H1 (cell line): ENCODE measurements at regions not wholly inside any gene's neighbourhood (a gene's known extent, or its start where the extent isn't known, plus 50 kb on each side); places are given as distances from the start of the nearest gene placed in this dataset.

Experiments used
- CTCF ChIA-PET: fragments of 300-600 bp; sonication (Branson Sonifier 250); formaldehyde crosslinking; loops from one replicate; lab custom pipeline; 2021; ENCODE audit not compliant: partially characterized antibody; lab: Charles Lee
- POLR2A ChIA-PET: fragments of 300-600 bp; sonication (Branson Sonifier 250); formaldehyde crosslinking; loops from one replicate; lab custom pipeline; 2021; ENCODE audit warnings: inconsistent platforms; ENCODE audit not compliant: partially characterized antibody; lab: Charles Lee
- DNase-seq, 2 experiments: peaks; one replicate each; pipeline versions ENCODE4 v3.0.0 to v3.0.0-alpha.2; 2010 to 2022; ENCODE audit warnings: low spot score in 2 of 2, low read depth in 1 of 2, mixed read lengths in 1 of 2
- FAIRE-seq: peaks from 2 replicates; lab custom pipeline; 2011; peaks lifted over from hg19 to GRCh38; lab: Jason Lieb, UNC
- H2AFZ ChIP-seq: 2 replicates; pipeline ENCODE4 v1.8.1; 2012; ENCODE audit warnings: low read length, inconsistent platforms
- H2AK5ac ChIP-seq: 2 replicates; pipeline ENCODE4 v1.6.1; 2013; ENCODE audit warnings: low read depth, low read length
- H2BK120ac ChIP-seq: replicated peaks from 2 replicates; pipeline ENCODE3; 2013; ENCODE audit warnings: low read depth, low read length, inconsistent platforms
- H2BK12ac ChIP-seq: 2 replicates; pipeline ENCODE4 v1.6.1; 2013; ENCODE audit warnings: low read depth, low read length
- H2BK15ac ChIP-seq: 2 replicates; pipeline ENCODE4 v1.6.1; 2013; ENCODE audit warnings: low read length
- H2BK20ac ChIP-seq: 2 replicates; pipeline ENCODE4 v1.6.1; 2013; ENCODE audit warnings: low read length
- H2BK5ac ChIP-seq: 2 replicates; pipeline ENCODE4 v1.6.1; 2013; ENCODE audit warnings: low read depth, low read length
- H3K14ac ChIP-seq: 2 replicates; pipeline ENCODE4 v1.6.1; 2013; ENCODE audit warnings: inconsistent platforms; ENCODE audit not compliant: insufficient read length
- H3K18ac ChIP-seq: 2 replicates; pipeline ENCODE4 v1.6.1; 2013; ENCODE audit warnings: low read length; ENCODE audit errors: extremely low read depth
- H3K23ac ChIP-seq: 2 replicates; pipeline ENCODE4 v1.6.1; 2013; ENCODE audit warnings: inconsistent platforms; ENCODE audit not compliant: insufficient read length
- H3K23me2 ChIP-seq: 2 replicates; pipeline ENCODE4 v1.6.1; 2013; ENCODE audit warnings: low read depth, low read length
- H3K27ac ChIP-seq: 2 replicates; pipeline ENCODE4 v1.6.1; 2011; ENCODE audit warnings: low read depth, low read length, inconsistent platforms
- H3K27me3 ChIP-seq, 4 experiments: replicated peaks in 1 of 4; 1 replicate in 1 of 4; 2 replicates in 3 of 4; pipeline versions ENCODE4 v1.6.1 to v1.8.1; 2011 to 2013; ENCODE audit warnings: low read length in 3 of 4, mild to moderate bottlenecking in 3 of 4, inconsistent platforms in 2 of 4, mixed read lengths in 2 of 4, moderate library complexity in 1 of 4; ENCODE audit not compliant: control insufficient read depth in 3 of 4, insufficient read depth in 3 of 4; ENCODE audit errors: extremely low read depth in 1 of 4
- H3K36me3 ChIP-seq, 4 experiments: 2 replicates each; pipeline versions ENCODE4 v1.6.1 to v1.8.1; 2011 to 2013; ENCODE audit warnings: mild to moderate bottlenecking in 4 of 4, low read length in 3 of 4, moderate library complexity in 2 of 4, control low read depth in 1 of 4, inconsistent platforms in 1 of 4; ENCODE audit not compliant: insufficient read depth in 4 of 4, control insufficient read depth in 2 of 4
- H3K4ac ChIP-seq: replicated peaks from 2 replicates; pipeline ENCODE3; 2013; ENCODE audit warnings: low read length, low read depth, mixed read lengths, inconsistent platforms; ENCODE audit not compliant: insufficient read length
- H3K4me1 ChIP-seq, 4 experiments: replicated peaks in 1 of 4; 1 replicate in 1 of 4; 2 replicates in 3 of 4; pipeline versions ENCODE4 v1.6.1 to v1.8.1; 2011 to 2013; ENCODE audit warnings: low read length in 3 of 4, inconsistent platforms in 2 of 4, mixed read lengths in 1 of 4; ENCODE audit not compliant: insufficient read depth in 4 of 4, control insufficient read depth in 3 of 4
- H3K4me2 ChIP-seq, 2 experiments: 2 replicates each; pipeline versions ENCODE4 v1.6.1 to v1.8.1; 2011 to 2013; ENCODE audit warnings: low read depth in 2 of 2, low read length in 2 of 2, control low read depth in 1 of 2, inconsistent platforms in 1 of 2, mild to moderate bottlenecking in 1 of 2; ENCODE audit not compliant: insufficient read depth in 1 of 2
- H3K4me3 ChIP-seq, 4 experiments: fragments of 200-600, 300-600 bp in 1 of 4; sonication (generic), shearing (Covaris generic), sonication (Bioruptor Twin) in 1 of 4; 2 replicates each; pipeline versions ENCODE4 v1.5.1 to v1.8.1; 2011 to 2016; ENCODE audit warnings: low read length in 4 of 4, low read depth in 3 of 4, control low read depth in 2 of 4, inconsistent platforms in 2 of 4, mild to moderate bottlenecking in 2 of 4, mixed read lengths in 1 of 4, moderate library complexity in 1 of 4; ENCODE audit not compliant: insufficient read depth in 2 of 4; ENCODE audit errors: extremely low read depth in 1 of 4
- H3K56ac ChIP-seq: replicated peaks from 2 replicates; pipeline ENCODE3; 2013; ENCODE audit warnings: low read depth, mild to moderate bottlenecking, mixed read lengths, low read length, inconsistent platforms; ENCODE audit not compliant: insufficient read length
- H3K79me1 ChIP-seq: 2 replicates; pipeline ENCODE4 v1.6.1; 2013; ENCODE audit warnings: low read depth, low read length, control low read depth
- H3K79me2 ChIP-seq, 2 experiments: 2 replicates each; pipeline versions ENCODE4 v1.6.1 to v1.8.1; 2012 to 2013; ENCODE audit warnings: low read length in 2 of 2, mild to moderate bottlenecking in 2 of 2, inconsistent platforms in 1 of 2; ENCODE audit not compliant: insufficient read depth in 2 of 2, control insufficient read depth in 1 of 2
- H3K9ac ChIP-seq, 4 experiments: replicated peaks in 1 of 4; 1 replicate in 1 of 4; 2 replicates in 3 of 4; pipeline versions ENCODE4 v1.6.1 to v1.8.1; 2011 to 2013; ENCODE audit warnings: low read depth in 3 of 4, low read length in 3 of 4, control low read depth in 2 of 4, mild to moderate bottlenecking in 2 of 4, moderate library complexity in 2 of 4, inconsistent platforms in 1 of 4; ENCODE audit errors: extremely low read depth in 1 of 4
- H3K9me3 ChIP-seq, 2 experiments: 2 replicates each; pipeline versions ENCODE4 v1.6.1 to v1.8.1; 2012 to 2013; ENCODE audit warnings: mild to moderate bottlenecking in 2 of 2, moderate library complexity in 2 of 2, control low read depth in 1 of 2, inconsistent platforms in 1 of 2, low read depth in 1 of 2, low read length in 1 of 2, mixed read lengths in 1 of 2; ENCODE audit not compliant: insufficient read depth in 2 of 2
- H4K20me1 ChIP-seq, 2 experiments: replicated peaks in 1 of 2; 2 replicates each; pipeline versions ENCODE3 to v1.8.1; 2011 to 2013; ENCODE audit warnings: inconsistent platforms in 2 of 2, low read length in 2 of 2, mild to moderate bottlenecking in 1 of 2; ENCODE audit not compliant: insufficient read depth in 2 of 2, control insufficient read depth in 1 of 2
- H4K5ac ChIP-seq: 2 replicates; pipeline ENCODE4 v1.6.1; 2013; ENCODE audit warnings: low read length, low read depth, mixed read lengths, inconsistent platforms; ENCODE audit not compliant: insufficient read length
- H4K8ac ChIP-seq: 2 replicates; pipeline ENCODE4 v1.8.0; 2013; ENCODE audit warnings: mild to moderate bottlenecking, moderate library complexity, low read length, inconsistent platforms; ENCODE audit not compliant: insufficient read depth; ENCODE audit errors: extremely low read depth
- H4K91ac ChIP-seq: replicated peaks from 2 replicates; pipeline ENCODE3; 2013; ENCODE audit warnings: low read length, mixed read lengths, inconsistent platforms; ENCODE audit not compliant: insufficient read length
- ASH2L ChIP-seq: fragments of 200-600, 300-600 bp; sonication (generic); IDR thresholded peaks from one replicate; pipeline ENCODE4 v1.7.1; 2017; ENCODE audit warnings: low read length
- BRCA1 ChIP-seq: IDR thresholded peaks from 2 replicates; pipeline ENCODE4 v1.6.1; 2012; ENCODE audit warnings: low read depth, low read length, improper control_type of control experiment
- CHD1 ChIP-seq: IDR thresholded peaks from 2 replicates; pipeline ENCODE4 v1.6.1; 2012; ENCODE audit warnings: low read depth, low read length, improper control_type of control experiment
- CHD2 ChIP-seq: IDR thresholded peaks from 2 replicates; pipeline ENCODE4 v1.6.1; 2012; ENCODE audit warnings: low read length, improper control_type of control experiment
- EP300 ChIP-seq, 2 experiments: IDR thresholded peaks; 1 replicate in 1 of 2; 2 replicates in 1 of 2; pipeline ENCODE4 v1.6.1; 2011 to 2012; ENCODE audit warnings: low read depth in 2 of 2, low read length in 2 of 2, mild to moderate bottlenecking in 2 of 2, borderline replicate concordance in 1 of 2, inconsistent platforms in 1 of 2, moderate library complexity in 1 of 2
- KDM4A ChIP-seq: IDR thresholded peaks from one replicate; pipeline ENCODE4 v1.7.1; 2012; ENCODE audit warnings: low read depth, mild to moderate bottlenecking, moderate library complexity, low read length, inconsistent platforms; ENCODE audit not compliant: severe bottlenecking
- MAFK ChIP-seq: IDR thresholded peaks from 2 replicates; pipeline ENCODE4 v1.6.1; 2012; ENCODE audit warnings: low read depth, mild to moderate bottlenecking, improper control_type of control experiment, low read length
- PHF8 ChIP-seq: fragments of 200-600 bp; sonication (generic); conservative IDR thresholded peaks from 2 replicates; pipeline ENCODE4 v1.7.1; 2012; ENCODE audit warnings: low read depth, mild to moderate bottlenecking, inconsistent platforms, low read length, moderate library complexity
- RBBP5 ChIP-seq: IDR thresholded peaks from 2 replicates; pipeline ENCODE4 v1.7.1; 2012; ENCODE audit warnings: low read depth, mild to moderate bottlenecking, inconsistent platforms, low read length, moderate library complexity, borderline replicate concordance
- SAP30 ChIP-seq: fragments of 300-600 bp; sonication (generic); IDR thresholded peaks from 2 replicates; pipeline ENCODE4 v1.7.1; 2012; ENCODE audit warnings: low read length, moderate library complexity, mild to moderate bottlenecking, inconsistent platforms; ENCODE audit not compliant: insufficient read depth, insufficient replicate concordance
- SIX5 ChIP-seq: IDR thresholded peaks from 2 replicates; pipeline ENCODE4 v1.6.1; 2011; ENCODE audit warnings: mild to moderate bottlenecking, low read depth, low read length
- SP2 ChIP-seq: IDR thresholded peaks from 2 replicates; pipeline ENCODE4 v1.6.1; 2012; ENCODE audit warnings: mild to moderate bottlenecking, low read length, inconsistent platforms
- YY1 ChIP-seq: IDR thresholded peaks from 2 replicates; pipeline ENCODE4 v1.6.1; 2011; ENCODE audit warnings: low read depth, mild to moderate bottlenecking, low read length
- ZNF274 ChIP-seq: IDR thresholded peaks from 2 replicates; pipeline ENCODE4 v1.7.0; 2012; ENCODE audit warnings: low read length, borderline replicate concordance; ENCODE audit errors: extremely low read depth
- WGBS, 2 experiments: shearing (Covaris generic) in 1 of 2; methylation state at CpG; one replicate each; pipeline versions ENCODE4 v1.1.6 to v1.1.7; 2013 to 2015; ENCODE audit warnings: low lambda C conversion rate in 2 of 2, mixed read lengths in 2 of 2, inconsistent platforms in 1 of 2, low coverage in 1 of 2, missing lambda C conversion rate in 1 of 2; ENCODE audit not compliant: insufficient replicate concordance in 2 of 2, insufficient coverage in 1 of 2, insufficient read length in 1 of 2; ENCODE audit errors: extremely low coverage in 1 of 2, missing lambda C conversion rate in 1 of 2; 5-methylcytosine and 5-hydroxymethylcytosine counted together

GRCh38 chr12:24325331-24325730 is 375.9 kb upstream of the SOX5 start:
- Histone ChIP-seq H3K27ac (no peak overlapping the region), H3K56ac (no peak overlapping the region), H3K27me3 (no peaks in the 10 kb centered on the region), H3K4ac (no peak overlapping the region), H3K9ac (no peak overlapping the region), H3K9me3 (no peaks in the 10 kb centered on the region), H3K79me1 (no peaks in the 10 kb centered on the region), H2AFZ (no peak overlapping the region), H2BK20ac (no peak overlapping the region), H3K4me1 (no peaks in the 10 kb centered on the region), H3K14ac (no peak overlapping the region), H2BK120ac (no peak overlapping the region), H2AK5ac (no peak overlapping the region), H4K91ac (no peak overlapping the region), H4K8ac (no peak overlapping the region), H3K23ac (no peak overlapping the region), H2BK15ac (no peak overlapping the region), H3K18ac (no peak overlapping the region), H3K36me3 (no peaks in the 10 kb centered on the region), H3K4me2 (no peak overlapping the region), H3K23me2 (no peaks in the 10 kb centered on the region; the same call in 1 of the 2 replicates), H2BK5ac (no peak overlapping the region), H4K5ac (no peak overlapping the region), H3K79me2 (no peaks in the 10 kb centered on the region), H4K20me1 (no peaks in the 10 kb centered on the region), H2BK12ac (no peak overlapping the region), H3K4me3 (no peak overlapping the region)
- ChIA-PET POLR2A (interaction anchor here (0.7 kb wide), 1 partner anchor 558 kb away, joined by 3 read pairs; no protein-coding TSS in a partner anchor), CTCF (no interaction called here)
- TF ChIP-seq ASH2L, result no peak
- TF ChIP-seq EP300 (IDR thresholded peaks at IDR 0.05; ENCODE audit: borderline replicate concordance in 1 of 2, low read depth in 2 of 2, low read length in 2 of 2), result no peak
- no peak for TF ChIP-seq RBBP5
- TF ChIP-seq SAP30, result no peak
- TF ChIP-seq YY1, result no peak
- TF ChIP-seq CHD1, result no peak
- no peak for TF ChIP-seq SIX5
- TF ChIP-seq MAFK, result no peak
- TF ChIP-seq ZNF274, result no peak
- TF ChIP-seq CHD2, result no peak
- TF ChIP-seq PHF8, result no peak
- TF ChIP-seq KDM4A, result no peak
- TF ChIP-seq SP2, result no peak
- TF ChIP-seq BRCA1, result no peak
- DNase-seq (no peak), FAIRE-seq (no peak)
- WGBS, 2 experiments, result 81% methylated on average over 3 of the region's 3 CpGs; no CpG with 5 or more reads in 1 of the 2 experiments
